Endothelial cell (in vitro differentiated cells): ENCODE measurements at regions not wholly inside any gene's neighbourhood (a gene's known extent, or its start where the extent isn't known, plus 50 kb on each side); places are given as distances from the start of the nearest gene placed in this dataset.

Source experiments
- DNase-seq: peaks from one replicate; pipeline ENCODE4 v3.0.0; 2021; ENCODE audit warnings: low spot score
- H3K27ac Mint-ChIP-seq: one replicate; pipeline ENCODE4 v1.8.0; 2021; ENCODE audit warnings: mixed read lengths, inconsistent platforms; ENCODE audit not compliant: unreplicated experiment
- H3K27me3 Mint-ChIP-seq: one replicate; pipeline ENCODE4 v1.8.0; 2021; ENCODE audit warnings: mild to moderate bottlenecking, moderate library complexity, mixed read lengths, inconsistent platforms; ENCODE audit not compliant: unreplicated experiment
- H3K36me3 Mint-ChIP-seq: one replicate; pipeline ENCODE4 v1.8.0; 2021; ENCODE audit warnings: mild to moderate bottlenecking, low read depth, mixed read lengths, inconsistent platforms; ENCODE audit not compliant: unreplicated experiment
- H3K4me1 Mint-ChIP-seq: one replicate; pipeline ENCODE4 v1.8.0; 2021; ENCODE audit warnings: mild to moderate bottlenecking, mixed read lengths, inconsistent platforms; ENCODE audit not compliant: unreplicated experiment
- H3K4me3 Mint-ChIP-seq: one replicate; pipeline ENCODE4 v1.8.0; 2021; ENCODE audit warnings: mild to moderate bottlenecking, mixed read lengths, inconsistent platforms; ENCODE audit not compliant: unreplicated experiment
- H3K9me3 Mint-ChIP-seq: one replicate; pipeline ENCODE4 v1.8.0; 2021; ENCODE audit warnings: mixed read lengths, inconsistent platforms; ENCODE audit not compliant: unreplicated experiment
- CTCF ChIP-seq: fragments of 200-600 bp; sonication (generic); IDR thresholded peaks from one replicate; pipeline ENCODE4 v1.5.0; 2021; ENCODE audit warnings: antibody characterized with exemption; ENCODE audit not compliant: unreplicated experiment

GRCh38 chr6:133017581-133017980 is 203.2 kb downstream of the RPS12 start:
- peaks cover 6% of the 10 kb centered on the region for H3K4me1 Mint-ChIP-seq
- H3K9me3 Mint-ChIP-seq = no peaks in the 10 kb centered on the region
- H3K36me3 Mint-ChIP-seq = no peaks in the 10 kb centered on the region
- no peaks in the 10 kb centered on the region for H3K27me3 Mint-ChIP-seq
- TF ChIP-seq CTCF = no peak
- DNase-seq = no peak
- H3K4me3 Mint-ChIP-seq = no peak overlapping the region
- H3K27ac Mint-ChIP-seq = no peak overlapping the region

- TF ChIP-seq CTCF = no peak
- H3K4me1 Mint-ChIP-seq = no peaks in the 10 kb centered on the region
- no peaks in the 10 kb centered on the region for H3K9me3 Mint-ChIP-seq
- H3K27me3 Mint-ChIP-seq = no peaks in the 10 kb centered on the region
- DNase-seq = no peak
- H3K36me3 Mint-ChIP-seq = no peaks in the 10 kb centered on the region
- H3K27ac Mint-ChIP-seq = no peak overlapping the region
- no peak overlapping the region for H3K4me3 Mint-ChIP-seq
Measured at GRCh38 chr6:133026705-133027104, 212.3 kb downstream of the RPS12 start.

DNA sequence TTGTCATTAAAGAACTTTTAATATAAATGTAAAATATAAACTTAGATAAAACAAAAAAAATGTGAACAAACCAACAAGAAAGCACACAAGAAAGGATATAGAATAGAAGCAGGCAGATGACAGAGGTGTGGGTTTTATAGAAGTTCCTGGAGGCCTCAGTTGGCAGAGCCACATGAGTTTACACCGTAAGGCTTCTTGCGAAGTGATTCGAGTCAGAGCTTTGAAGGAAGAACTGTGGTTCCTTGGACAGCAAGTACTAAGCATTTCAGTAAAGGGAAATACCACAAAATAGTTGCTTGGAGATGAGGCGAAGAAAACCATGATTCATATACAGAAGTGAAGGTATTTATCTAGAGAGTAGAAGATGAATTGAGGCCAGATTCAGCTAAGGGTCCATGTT is 207.9 kb upstream of the EYA4 start:
- Mint-ChIP-seq H3K9me3 (no peaks in the 10 kb centered on the region), H3K27me3 (no peaks in the 10 kb centered on the region), H3K27ac (no peak overlapping the region), H3K4me3 (no peak overlapping the region), H3K4me1 (no peaks in the 10 kb centered on the region), H3K36me3 (no peaks in the 10 kb centered on the region)
- DNase-seq = no peak
- no peak for TF ChIP-seq CTCF

GRCh38 chr6:133034509-133035206 is 206.5 kb upstream of the EYA4 start:
- no peak overlapping the region for H3K4me3 Mint-ChIP-seq
- no peak for DNase-seq
- H3K27me3 Mint-ChIP-seq = no peaks in the 10 kb centered on the region
- TF ChIP-seq CTCF = no peak
- H3K36me3 Mint-ChIP-seq = no peaks in the 10 kb centered on the region
- H3K27ac Mint-ChIP-seq = no peak overlapping the region
- no peaks in the 10 kb centered on the region for H3K9me3 Mint-ChIP-seq
- no peaks in the 10 kb centered on the region for H3K4me1 Mint-ChIP-seq

DNA sequence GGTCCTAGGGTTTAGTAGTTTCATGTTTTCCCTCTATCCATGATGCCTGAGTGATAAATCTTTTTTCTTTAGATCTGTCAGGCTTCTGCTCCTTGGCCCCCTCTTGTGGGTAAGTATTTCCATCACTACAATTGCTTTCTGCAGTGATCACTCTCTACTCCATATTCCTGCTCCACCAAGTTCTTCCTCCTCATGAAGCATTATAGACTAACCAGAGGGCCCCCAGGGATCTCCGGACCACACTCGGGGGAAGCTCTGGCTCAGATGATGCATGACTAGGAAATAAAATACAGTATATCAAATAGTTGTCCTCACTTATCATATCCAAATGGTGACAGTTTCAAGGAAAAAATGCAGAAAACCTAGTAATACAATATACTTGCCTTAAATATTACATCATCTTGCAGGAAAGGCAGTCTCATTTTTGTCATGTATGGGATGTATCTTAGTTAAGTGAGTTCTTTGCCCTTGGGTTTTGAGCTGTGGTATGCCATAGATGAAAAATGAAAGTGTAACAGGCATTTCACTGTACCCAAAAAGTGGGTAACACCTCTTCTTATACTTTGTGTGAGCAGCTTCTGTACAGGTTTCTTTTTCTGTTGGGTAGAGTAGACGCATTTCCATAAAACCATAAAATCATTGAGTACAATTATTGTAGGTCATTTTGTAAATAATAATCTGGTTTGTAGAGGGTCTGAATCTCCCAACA is 200.9 kb upstream of the EYA4 start:
- TF ChIP-seq CTCF = no peak
- no peaks in the 10 kb centered on the region for H3K36me3 Mint-ChIP-seq

More for the DNA sequence above, 200.9 kb upstream of the EYA4 start:
- Mint-ChIP-seq H3K4me1 (no peaks in the 10 kb centered on the region), H3K27me3 (no peaks in the 10 kb centered on the region), H3K4me3 (no peak overlapping the region), H3K27ac (no peak overlapping the region), H3K9me3 (no peaks in the 10 kb centered on the region)
- peak; percentile 45 for DNase-seq
